GM06990 (cell line): ENCODE measurements at regions not wholly inside any gene's neighbourhood (a gene's known extent, or its start where the extent isn't known, plus 50 kb on each side); places are given as distances from the start of the nearest gene placed in this dataset.

Experiments used
- DNase-seq: peaks from one replicate; pipeline ENCODE4 v3.0.0-alpha.2; 2011; ENCODE audit not compliant: insufficient read length; ENCODE audit errors: extremely low read depth
- H3K27me3 ChIP-seq: replicated peaks from 2 replicates; pipeline ENCODE4 v1.6.0; 2011; ENCODE audit warnings: low read length; ENCODE audit not compliant: control insufficient read depth, insufficient read depth
- H3K36me3 ChIP-seq: 2 replicates; pipeline ENCODE4 v1.5.1; 2011; ENCODE audit warnings: low read length; ENCODE audit not compliant: control insufficient read depth, insufficient read depth
- H3K4me3 ChIP-seq: replicated peaks from 2 replicates; pipeline ENCODE4 v1.5.1; 2011; ENCODE audit warnings: low read depth, mild to moderate bottlenecking, control low read depth, low read length
- CTCF ChIP-seq: IDR thresholded peaks from 2 replicates; pipeline ENCODE4 v1.5.1; 2011; ENCODE audit warnings: low read length, control low read depth, mild to moderate bottlenecking, inconsistent platforms; ENCODE audit not compliant: insufficient read depth, poor library complexity, severe bottlenecking

- no peaks in the 10 kb centered on the region for H3K36me3 ChIP-seq
- H3K27me3 ChIP-seq, result no peaks in the 10 kb centered on the region
- no peak for DNase-seq
- no peak overlapping the region for H3K4me3 ChIP-seq
- TF ChIP-seq CTCF, result no peak
Measured at GRCh38 chr2:220882507-220882906, 689.6 kb downstream of the EPHA4 start.

- Histone ChIP-seq H3K36me3 (no peaks in the 10 kb centered on the region), H3K4me3 (no peak overlapping the region), H3K27me3 (no peaks in the 10 kb centered on the region)
- no peak for DNase-seq
- TF ChIP-seq CTCF, result no peak
Measured at GRCh38 chr2:220885593-220885992, 686.5 kb downstream of the EPHA4 start.

GRCh38 chr2:220887271-220887870 lies 684.7 kb downstream of the EPHA4 start:
- no peak for TF ChIP-seq CTCF
- no peak for DNase-seq
- Histone ChIP-seq H3K4me3 (no peak overlapping the region), H3K36me3 (no peaks in the 10 kb centered on the region), H3K27me3 (no peaks in the 10 kb centered on the region)

- H3K27me3 ChIP-seq, result no peaks in the 10 kb centered on the region
- H3K4me3 ChIP-seq, result no peak overlapping the region
- H3K36me3 ChIP-seq, result no peaks in the 10 kb centered on the region
- DNase-seq, result no peak
- TF ChIP-seq CTCF, result no peak
Measured at GRCh38 chr2:220887876-220888275, 684.2 kb downstream of the EPHA4 start.

GRCh38 chr2:220890931-220891330 lies 681.2 kb downstream of the EPHA4 start:
- no peak overlapping the region for H3K4me3 ChIP-seq
- H3K36me3 ChIP-seq, result no peaks in the 10 kb centered on the region
- TF ChIP-seq CTCF, result no peak
- no peaks in the 10 kb centered on the region for H3K27me3 ChIP-seq
- DNase-seq, result no peak

- no peak for DNase-seq
- no peak overlapping the region for H3K4me3 ChIP-seq
- no peaks in the 10 kb centered on the region for H3K27me3 ChIP-seq
- no peaks in the 10 kb centered on the region for H3K36me3 ChIP-seq
- TF ChIP-seq CTCF, result no peak
Measured at GRCh38 chr2:220891405-220891804, 680.7 kb downstream of the EPHA4 start.
